ENCODE measurements at regions not wholly inside any gene's neighbourhood (a gene's known extent, or its start where the extent isn't known, plus 50 kb on each side); places are given as distances from the start of the nearest gene placed in this dataset.

DNA sequence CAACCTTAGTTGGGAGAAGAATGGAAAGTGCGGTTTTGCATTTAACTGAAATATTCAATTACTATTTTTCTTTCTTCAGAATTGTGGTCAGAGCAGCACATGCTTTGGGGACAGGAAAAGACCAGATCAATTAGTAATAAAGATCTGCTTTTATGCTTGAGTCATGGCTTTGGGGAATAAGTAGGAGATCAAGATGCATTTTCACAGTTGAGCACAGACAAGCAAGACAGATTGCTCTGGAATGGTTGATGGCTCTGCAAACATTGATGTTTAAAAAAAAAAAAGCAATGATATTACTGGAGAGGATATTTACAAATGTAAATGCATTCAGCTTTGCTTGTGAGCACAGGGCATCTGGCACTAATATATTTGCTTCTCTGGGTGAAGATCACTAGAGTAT lies 224.4 kb upstream of the SASH1 start:
- TF ChIP-seq, protein P1, sequence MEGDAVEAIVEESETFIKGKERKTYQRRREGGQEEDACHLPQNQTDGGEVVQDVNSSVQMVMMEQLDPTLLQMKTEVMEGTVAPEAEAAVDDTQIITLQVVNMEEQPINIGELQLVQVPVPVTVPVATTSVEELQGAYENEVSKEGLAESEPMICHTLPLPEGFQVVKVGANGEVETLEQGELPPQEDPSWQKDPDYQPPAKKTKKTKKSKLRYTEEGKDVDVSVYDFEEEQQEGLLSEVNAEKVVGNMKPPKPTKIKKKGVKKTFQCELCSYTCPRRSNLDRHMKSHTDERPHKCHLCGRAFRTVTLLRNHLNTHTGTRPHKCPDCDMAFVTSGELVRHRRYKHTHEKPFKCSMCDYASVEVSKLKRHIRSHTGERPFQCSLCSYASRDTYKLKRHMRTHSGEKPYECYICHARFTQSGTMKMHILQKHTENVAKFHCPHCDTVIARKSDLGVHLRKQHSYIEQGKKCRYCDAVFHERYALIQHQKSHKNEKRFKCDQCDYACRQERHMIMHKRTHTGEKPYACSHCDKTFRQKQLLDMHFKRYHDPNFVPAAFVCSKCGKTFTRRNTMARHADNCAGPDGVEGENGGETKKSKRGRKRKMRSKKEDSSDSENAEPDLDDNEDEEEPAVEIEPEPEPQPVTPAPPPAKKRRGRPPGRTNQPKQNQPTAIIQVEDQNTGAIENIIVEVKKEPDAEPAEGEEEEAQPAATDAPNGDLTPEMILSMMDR (IDR thresholded peaks at IDR 0.05): no peak
- TF ChIP-seq POLR2AphosphoS5 (IDR thresholded peaks at IDR 0.05) (no peak), POLR2A (IDR thresholded peaks at IDR 0.05) (no peak)
- Histone ChIP-seq H3K27me3 (no peaks in the 10 kb centered on the region), H3K27ac (no peak overlapping the region), H3K4me3 (no peak overlapping the region), H3K4me1 (no peaks in the 10 kb centered on the region), H3K36me3 (no peaks in the 10 kb centered on the region), H3K9me3 (no peaks in the 10 kb centered on the region)
- intact Hi-C loops (cut with DNase I; ENCODE audit: low total_unique reads): no loop called here
- no peak for DNase-seq (ENCODE audit: low spot score in 2 of 2)

DNA sequence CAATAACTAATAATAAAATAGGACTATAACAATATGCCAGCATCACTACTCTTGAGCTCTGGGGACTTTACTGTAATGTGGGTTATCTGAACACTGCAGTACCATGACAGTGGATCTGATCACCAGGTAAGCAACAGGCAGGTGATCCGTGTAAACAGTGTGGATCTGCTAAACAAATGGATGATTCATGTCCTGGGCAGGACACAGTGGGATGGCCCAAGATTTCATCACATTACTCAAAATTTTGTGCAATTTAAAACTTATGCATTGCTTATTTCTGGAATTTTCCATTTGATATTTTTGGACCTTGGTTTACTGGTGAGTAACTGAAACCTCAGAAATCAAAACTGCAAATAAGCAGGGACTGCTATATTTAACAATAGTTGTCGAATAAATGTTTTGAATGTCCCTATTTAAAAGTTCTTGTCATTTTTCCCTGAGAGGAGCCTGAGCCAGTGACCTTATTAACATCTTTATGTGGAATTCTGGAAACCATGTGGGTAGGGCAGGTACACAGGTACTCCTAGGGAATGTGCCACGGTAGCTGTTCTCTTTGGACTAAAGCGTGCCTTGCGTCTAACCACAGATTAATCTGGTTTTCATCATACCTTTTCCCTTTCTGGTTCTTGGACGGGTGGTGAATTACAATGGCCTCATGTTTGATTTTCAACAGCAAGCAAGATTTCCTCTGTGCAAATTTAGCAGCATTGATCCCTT lies 214.5 kb upstream of the SASH1 start:
- no peak for DNase-seq (ENCODE audit: low spot score in 2 of 2)
- intact Hi-C loops (cut with DNase I; ENCODE audit: low total_unique reads): no loop called here
- no peaks in the 10 kb centered on the region for H3K4me1 ChIP-seq

DNA sequence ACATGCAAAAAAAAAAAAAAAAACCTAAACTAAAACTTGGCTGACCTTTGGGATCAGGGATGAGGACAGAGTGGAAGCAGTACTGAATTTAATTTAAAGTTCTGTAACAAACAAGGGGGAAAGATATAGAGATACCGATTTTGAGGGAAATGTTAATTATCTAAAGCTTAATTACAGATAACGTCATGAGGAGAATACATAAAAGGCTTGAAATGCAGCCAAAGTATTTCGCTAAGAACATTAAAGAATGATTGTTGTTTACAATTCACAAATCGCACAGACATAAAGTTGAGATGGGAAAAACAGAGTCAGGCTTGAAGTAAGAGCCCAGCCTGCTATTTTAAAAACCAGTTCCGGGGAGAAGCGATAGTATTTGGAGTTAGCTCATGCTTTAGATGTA lies 208.0 kb upstream of the SASH1 start:
- TF ChIP-seq, protein P1 (IDR thresholded peaks at IDR 0.05): no peak
- TF ChIP-seq POLR2AphosphoS5 (IDR thresholded peaks at IDR 0.05) (no peak), POLR2A (IDR thresholded peaks at IDR 0.05) (no peak)
- H3K9me3 ChIP-seq: no peaks in the 10 kb centered on the region
- H3K4me3 ChIP-seq: no peak overlapping the region
- no peak for DNase-seq (ENCODE audit: low spot score in 2 of 2)
- H3K36me3 ChIP-seq: no peaks in the 10 kb centered on the region
- no peaks in the 10 kb centered on the region for H3K4me1 ChIP-seq
- H3K27ac ChIP-seq: no peak overlapping the region
- no peaks in the 10 kb centered on the region for H3K27me3 ChIP-seq
- intact Hi-C loops (cut with DNase I; ENCODE audit: low total_unique reads): loop anchor here (10.0 kb wide), 1 partner anchor 980 kb away; no protein-coding TSS in a partner anchor

More for the DNA sequence above, 214.5 kb upstream of the SASH1 start:
- TF ChIP-seq, protein P1 (IDR thresholded peaks at IDR 0.05): no peak
- TF ChIP-seq POLR2A (IDR thresholded peaks at IDR 0.05) (no peak), POLR2AphosphoS5 (IDR thresholded peaks at IDR 0.05) (no peak)
- Histone ChIP-seq H3K36me3 (no peaks in the 10 kb centered on the region), H3K4me3 (no peak overlapping the region), H3K9me3 (no peaks in the 10 kb centered on the region), H3K27ac (no peak overlapping the region), H3K27me3 (no peaks in the 10 kb centered on the region)

DNA sequence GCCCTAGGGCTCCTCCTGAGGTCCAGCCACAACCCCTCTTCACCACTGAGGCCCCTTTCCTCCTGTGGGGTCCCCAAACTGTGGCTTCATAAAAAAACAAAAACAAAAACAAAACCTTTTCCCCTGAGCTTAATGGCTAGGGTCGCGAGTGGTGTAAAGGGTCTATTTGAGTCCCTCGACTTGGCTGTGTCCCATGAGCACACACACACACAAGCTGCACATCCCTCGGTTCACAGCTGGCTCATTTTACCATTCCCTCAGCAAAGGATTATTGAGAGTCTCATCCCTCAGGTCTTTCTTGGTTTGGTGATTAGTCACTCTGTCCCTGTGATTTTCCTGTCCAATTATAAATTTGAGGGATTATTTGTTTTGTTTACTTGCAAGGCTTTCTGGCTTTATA lies 206.1 kb upstream of the SASH1 start:
- TF ChIP-seq POLR2AphosphoS5 (IDR thresholded peaks at IDR 0.05): no peak
- TF ChIP-seq, protein P1 (IDR thresholded peaks at IDR 0.05): no peak
- no peak for TF ChIP-seq POLR2A (IDR thresholded peaks at IDR 0.05)
- H3K4me1 ChIP-seq: no peaks in the 10 kb centered on the region
- H3K4me3 ChIP-seq: no peak overlapping the region
- H3K36me3 ChIP-seq: no peaks in the 10 kb centered on the region
- no peak overlapping the region for H3K27ac ChIP-seq
- no peaks in the 10 kb centered on the region for H3K9me3 ChIP-seq
- DNase-seq (ENCODE audit: low spot score in 2 of 2): no peak
- no peaks in the 10 kb centered on the region for H3K27me3 ChIP-seq
- intact Hi-C loops (cut with DNase I; ENCODE audit: low total_unique reads): loop anchor here (10.0 kb wide), 1 partner anchor 982 kb away; no protein-coding TSS in a partner anchor

DNA sequence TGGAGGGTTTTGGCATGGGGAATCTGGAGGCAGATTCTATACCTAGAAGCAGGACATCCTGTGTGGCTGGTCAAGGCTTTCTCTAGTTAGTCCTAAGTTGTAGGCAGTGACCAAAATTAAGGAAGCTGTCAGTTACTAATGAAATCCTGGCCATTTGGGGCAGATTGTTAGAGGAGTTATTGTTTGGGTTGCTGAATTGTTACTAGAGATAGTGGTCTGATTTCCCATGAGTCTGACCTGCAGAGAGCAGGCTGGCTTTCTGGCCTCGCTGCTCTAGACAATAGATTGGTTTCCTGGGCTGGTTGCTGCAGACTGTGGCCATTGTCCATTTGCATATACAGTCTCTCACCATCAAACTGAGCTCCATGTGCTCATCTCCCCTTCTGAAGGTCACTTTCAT lies 205.0 kb upstream of the SASH1 start:
- no peak for DNase-seq (ENCODE audit: low spot score in 2 of 2)
- Histone ChIP-seq H3K9me3 (no peaks in the 10 kb centered on the region), H3K27ac (no peak overlapping the region), H3K4me1 (no peaks in the 10 kb centered on the region), H3K27me3 (no peaks in the 10 kb centered on the region), H3K4me3 (no peak overlapping the region), H3K36me3 (no peaks in the 10 kb centered on the region)
- intact Hi-C loops (cut with DNase I; ENCODE audit: low total_unique reads): loop anchor here (10.0 kb wide), 1 partner anchor 983 kb away; no protein-coding TSS in a partner anchor
- no peak for TF ChIP-seq POLR2A (IDR thresholded peaks at IDR 0.05)
- no peak for TF ChIP-seq POLR2AphosphoS5 (IDR thresholded peaks at IDR 0.05)
- TF ChIP-seq, protein P1 (IDR thresholded peaks at IDR 0.05): no peak

All from breast epithelium (tissue), 4 donors.